ENCODE measurements at regions not wholly inside any gene's neighbourhood (a gene's known extent, or its start where the extent isn't known, plus 50 kb on each side); places are given as distances from the start of the nearest gene placed in this dataset.

DNA sequence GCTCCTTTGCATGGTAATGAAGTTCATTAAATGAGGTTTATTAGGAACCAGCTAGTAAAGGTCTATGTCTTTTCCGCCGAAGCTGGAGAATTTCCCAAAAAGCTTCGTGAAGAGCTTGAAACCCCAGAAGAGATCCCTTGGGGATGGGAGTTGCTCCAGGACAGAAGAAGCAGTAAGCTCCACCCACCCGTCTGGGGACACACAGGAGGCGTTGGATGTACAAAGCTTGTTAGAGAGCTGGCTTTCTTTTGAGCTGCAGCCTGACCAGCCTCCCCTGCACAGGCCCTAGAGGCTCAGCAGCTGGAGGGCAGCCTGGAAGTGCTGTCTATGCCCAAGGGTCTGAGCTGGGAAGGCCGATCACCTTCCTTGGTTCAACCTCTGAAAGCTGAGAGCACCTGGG, 147.4 kb upstream of the SDK2 start:
- Histone ChIP-seq H3K27me3 (ENCODE audit: control insufficient read depth in 2 of 2, insufficient read depth in 1 of 2, low read length in 1 of 2) (peaks cover 0 to 6% of the 10 kb centered on the region in 2 donors), H3K36me3 (ENCODE audit: control insufficient read depth in 2 of 2, insufficient read depth in 2 of 2, low read length in 1 of 2) (no peaks in the 10 kb centered on the region), H3K4me3 (ENCODE audit: low read length in 2 of 2) (no peak overlapping the region), H3K4me1 (ENCODE audit: control insufficient read depth in 2 of 2, insufficient read depth in 2 of 2, low read length in 2 of 2) (no peaks in the 10 kb centered on the region), H3K27ac (ENCODE audit: low read depth in 1 of 2, low read length in 1 of 2) (no peak overlapping the region), H3K9me3 (ENCODE audit: control insufficient read depth in 2 of 2, insufficient read depth in 1 of 2, low read length in 1 of 2) (no peaks in the 10 kb centered on the region)
- DNase-seq (ENCODE audit: low read depth in 6 of 9, low spot score in 9 of 9), result no peak
- WGBS, result 97% methylated on average over 6 of the region's 6 CpGs

DNA sequence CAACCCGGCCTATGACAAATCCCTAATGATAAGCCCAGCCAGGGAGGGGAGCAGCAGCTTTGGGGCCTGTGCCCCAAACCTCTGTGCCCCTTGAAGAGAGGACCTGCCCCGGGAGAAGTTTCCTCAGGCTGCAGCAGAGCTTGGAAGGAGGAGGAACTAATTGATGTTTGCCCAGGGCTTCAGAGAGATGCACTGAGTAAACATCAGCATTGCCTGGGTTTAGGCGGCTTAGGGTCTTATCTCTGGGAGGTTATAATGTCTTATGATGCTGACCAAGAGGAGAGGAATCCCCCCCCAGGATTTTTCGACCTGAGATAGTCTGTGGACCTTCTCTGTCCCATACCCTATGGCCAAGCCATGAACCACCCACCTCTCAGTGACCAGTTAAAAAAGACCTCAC, 148.7 kb upstream of the SDK2 start:
- Histone ChIP-seq H3K4me3 (ENCODE audit: low read length in 2 of 2) (no peak overlapping the region), H3K27me3 (ENCODE audit: control insufficient read depth in 2 of 2, insufficient read depth in 1 of 2, low read length in 1 of 2) (peaks cover 0 to 5% of the 10 kb centered on the region in 2 donors), H3K4me1 (ENCODE audit: control insufficient read depth in 2 of 2, insufficient read depth in 2 of 2, low read length in 2 of 2) (no peaks in the 10 kb centered on the region), H3K36me3 (ENCODE audit: control insufficient read depth in 2 of 2, insufficient read depth in 2 of 2, low read length in 1 of 2) (no peaks in the 10 kb centered on the region), H3K9me3 (ENCODE audit: control insufficient read depth in 2 of 2, insufficient read depth in 1 of 2, low read length in 1 of 2) (no peaks in the 10 kb centered on the region), H3K27ac (ENCODE audit: low read depth in 1 of 2, low read length in 1 of 2) (no peak overlapping the region)
- WGBS, result 86% methylated on average over 4 of the region's 4 CpGs
- no peak for DNase-seq (ENCODE audit: low read depth in 6 of 9, low spot score in 9 of 9)

DNA sequence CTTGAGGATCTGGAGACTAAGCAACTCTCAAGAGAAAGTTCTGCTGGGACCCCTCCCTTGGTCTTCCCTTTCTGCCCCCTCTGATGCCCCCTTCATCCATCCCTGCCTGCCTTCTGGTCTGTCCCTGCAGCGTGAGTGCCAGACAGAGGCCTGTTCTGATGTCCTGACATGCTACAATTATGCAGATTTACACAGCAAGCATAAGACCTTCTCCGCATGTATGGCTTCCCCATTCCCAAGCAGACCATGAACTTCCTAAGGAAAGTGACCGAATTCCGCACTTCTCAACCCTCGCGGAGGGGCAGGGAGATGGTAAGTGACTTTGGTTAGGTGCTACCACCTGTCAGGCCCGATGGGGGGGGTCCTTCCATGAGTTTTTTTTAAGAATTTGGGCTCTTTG, 150.1 kb upstream of the SDK2 start:
- no peak for DNase-seq (ENCODE audit: low read depth in 6 of 9, low spot score in 9 of 9)
- 75% methylated on average over 7 of the region's 7 CpGs for WGBS

DNA sequence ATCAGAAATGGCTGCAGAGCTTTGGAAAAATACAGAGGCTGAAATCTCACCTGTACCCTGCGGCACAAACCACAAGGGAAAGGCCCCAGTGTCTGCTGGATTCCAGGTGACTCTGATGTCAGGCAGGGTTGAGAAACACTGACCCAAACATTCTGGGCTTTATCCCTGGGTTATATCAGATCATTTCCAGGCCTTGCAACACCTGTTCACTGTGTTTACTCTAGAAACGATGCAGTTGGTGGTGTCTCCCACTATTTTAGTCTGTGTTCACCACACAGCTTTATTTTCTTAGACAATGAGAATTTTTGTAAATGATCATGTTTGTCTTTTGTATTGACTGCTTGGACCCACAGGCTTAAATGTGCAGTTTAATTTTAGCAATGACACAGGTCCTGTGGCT, 151.5 kb upstream of the SDK2 start:
- WGBS, result 81% methylated on average over 2 of the region's 2 CpGs
- DNase-seq (ENCODE audit: low read depth in 6 of 9, low spot score in 9 of 9), result no peak
- Histone ChIP-seq H3K4me3 (ENCODE audit: low read length in 2 of 2) (no peak overlapping the region), H3K27ac (ENCODE audit: low read depth in 1 of 2, low read length in 1 of 2) (no peak overlapping the region), H3K9me3 (ENCODE audit: control insufficient read depth in 2 of 2, insufficient read depth in 1 of 2, low read length in 1 of 2) (no peaks in the 10 kb centered on the region), H3K4me1 (ENCODE audit: control insufficient read depth in 2 of 2, insufficient read depth in 2 of 2, low read length in 2 of 2) (no peaks in the 10 kb centered on the region), H3K27me3 (ENCODE audit: control insufficient read depth in 2 of 2, insufficient read depth in 1 of 2, low read length in 1 of 2) (peaks cover 0 to 5% of the 10 kb centered on the region in 2 donors), H3K36me3 (ENCODE audit: control insufficient read depth in 2 of 2, insufficient read depth in 2 of 2, low read length in 1 of 2) (no peaks in the 10 kb centered on the region)

More for the DNA sequence above, 150.1 kb upstream of the SDK2 start:
- Histone ChIP-seq H3K27ac (ENCODE audit: low read depth in 1 of 2, low read length in 1 of 2) (no peak overlapping the region), H3K4me1 (ENCODE audit: control insufficient read depth in 2 of 2, insufficient read depth in 2 of 2, low read length in 2 of 2) (no peaks in the 10 kb centered on the region), H3K36me3 (ENCODE audit: control insufficient read depth in 2 of 2, insufficient read depth in 2 of 2, low read length in 1 of 2) (no peaks in the 10 kb centered on the region), H3K4me3 (ENCODE audit: low read length in 2 of 2) (no peak overlapping the region), H3K9me3 (ENCODE audit: control insufficient read depth in 2 of 2, insufficient read depth in 1 of 2, low read length in 1 of 2) (no peaks in the 10 kb centered on the region), H3K27me3 (ENCODE audit: control insufficient read depth in 2 of 2, insufficient read depth in 1 of 2, low read length in 1 of 2) (peaks cover 0 to 5% of the 10 kb centered on the region in 2 donors)

DNA sequence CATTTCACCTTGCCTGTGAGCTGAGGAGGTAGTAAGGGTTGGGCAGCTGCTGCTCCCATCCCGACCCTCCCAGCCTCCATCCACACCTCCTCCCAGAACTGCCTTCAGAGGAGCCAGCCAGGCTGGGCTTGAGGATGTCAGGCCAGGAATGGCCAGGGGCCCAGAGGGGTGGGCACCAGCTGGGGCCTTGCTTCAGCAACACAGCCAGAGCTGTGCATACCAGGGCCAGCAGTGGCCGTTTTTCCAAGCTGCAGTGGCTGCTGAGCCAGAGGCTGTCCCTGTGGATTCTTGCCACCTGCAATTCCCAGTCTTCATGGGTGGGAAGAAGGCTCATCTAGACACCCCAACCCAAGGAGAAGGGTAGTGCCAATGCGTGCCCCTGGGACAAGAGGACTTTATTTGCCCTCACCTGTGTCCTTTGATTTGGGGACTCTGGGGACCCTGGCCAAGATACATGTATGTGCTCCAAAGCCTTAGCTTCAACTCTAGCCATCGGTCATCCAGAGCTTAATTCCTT, 153.4 kb upstream of the SDK2 start:
- Histone ChIP-seq H3K27me3 (ENCODE audit: control insufficient read depth in 2 of 2, insufficient read depth in 1 of 2, low read length in 1 of 2) (peaks cover 0 to 9% of the 10 kb centered on the region in 2 donors), H3K27ac (ENCODE audit: low read depth in 1 of 2, low read length in 1 of 2) (no peak overlapping the region), H3K9me3 (ENCODE audit: control insufficient read depth in 2 of 2, insufficient read depth in 1 of 2, low read length in 1 of 2) (no peaks in the 10 kb centered on the region), H3K4me1 (ENCODE audit: control insufficient read depth in 2 of 2, insufficient read depth in 2 of 2, low read length in 2 of 2) (no peaks in the 10 kb centered on the region), H3K4me3 (ENCODE audit: low read length in 2 of 2) (no peak overlapping the region), H3K36me3 (ENCODE audit: control insufficient read depth in 2 of 2, insufficient read depth in 2 of 2, low read length in 1 of 2) (no peaks in the 10 kb centered on the region)
- no peak for DNase-seq (ENCODE audit: low read depth in 6 of 9, low spot score in 9 of 9)
- WGBS, result 86% methylated on average over 4 of the region's 4 CpGs

DNA sequence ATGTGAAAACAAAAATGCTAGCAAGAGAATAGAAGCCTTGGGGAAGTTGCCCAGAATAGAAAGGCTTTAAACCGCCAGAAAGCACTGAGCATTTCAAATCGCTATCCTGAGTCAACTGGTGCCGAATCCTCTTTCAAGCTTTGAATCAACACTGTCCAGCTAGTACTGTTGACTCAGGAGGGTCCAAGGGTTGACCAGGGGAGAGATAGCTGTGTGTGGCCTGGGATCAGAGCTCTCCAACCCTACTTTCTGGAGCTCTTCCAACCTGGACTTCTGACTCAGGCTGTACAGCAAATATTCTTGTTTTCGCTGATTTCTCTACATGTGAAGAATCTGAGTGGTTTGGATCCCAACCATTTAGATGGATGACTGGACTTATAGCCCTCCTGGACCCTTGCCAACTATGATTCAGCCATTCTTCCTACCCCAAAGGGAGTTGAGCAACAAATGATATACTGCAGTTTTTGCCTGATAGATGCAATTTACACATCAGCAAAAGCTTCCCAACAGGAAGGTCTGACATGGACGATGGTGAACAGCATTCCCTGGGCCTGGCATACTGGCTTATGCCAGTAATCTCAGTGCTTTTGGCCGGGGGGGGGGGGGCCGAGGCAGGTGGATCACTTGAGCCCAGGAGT, 154.0 kb upstream of the SDK2 start:
- H3K9me3 ChIP-seq (ENCODE audit: control insufficient read depth in 2 of 2, insufficient read depth in 1 of 2, low read length in 1 of 2), result no peaks in the 10 kb centered on the region
- no peak overlapping the region for H3K4me3 ChIP-seq (ENCODE audit: low read length in 2 of 2)
- H3K36me3 ChIP-seq (ENCODE audit: control insufficient read depth in 2 of 2, insufficient read depth in 2 of 2, low read length in 1 of 2), result no peaks in the 10 kb centered on the region
- no peaks in the 10 kb centered on the region for H3K4me1 ChIP-seq (ENCODE audit: control insufficient read depth in 2 of 2, insufficient read depth in 2 of 2, low read length in 2 of 2)
- H3K27ac ChIP-seq (ENCODE audit: low read depth in 1 of 2, low read length in 1 of 2), result no peak overlapping the region
- 87% methylated on average over 7 of the region's 7 CpGs for WGBS
- DNase-seq (ENCODE audit: low read depth in 6 of 9, low spot score in 9 of 9), result no peak
- H3K27me3 ChIP-seq (ENCODE audit: control insufficient read depth in 2 of 2, insufficient read depth in 1 of 2, low read length in 1 of 2), result peaks cover 0 to 9% of the 10 kb centered on the region in 2 donors

DNA sequence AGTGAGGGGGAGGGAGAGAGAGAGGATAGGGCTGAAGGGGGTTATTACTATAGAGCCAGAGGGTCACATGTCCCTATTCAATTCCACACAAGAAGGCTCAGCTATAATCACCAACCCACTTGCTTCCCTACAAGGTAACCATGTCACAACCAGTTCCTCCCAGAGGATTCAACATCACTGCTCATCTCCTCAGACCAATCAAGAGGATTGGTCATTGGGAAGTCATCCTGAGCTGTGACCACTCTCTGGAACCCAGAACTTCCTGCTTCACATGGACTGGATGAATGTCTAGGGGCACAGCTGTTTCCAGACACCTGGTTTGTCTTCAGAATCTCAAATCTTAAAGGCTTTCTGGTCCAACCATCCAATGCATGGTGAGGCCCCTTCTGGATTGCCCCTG, 154.9 kb upstream of the SDK2 start:
- H3K4me1 ChIP-seq (ENCODE audit: control insufficient read depth in 2 of 2, insufficient read depth in 2 of 2, low read length in 2 of 2), result no peaks in the 10 kb centered on the region
- peaks cover 0 to 9% of the 10 kb centered on the region in 2 donors for H3K27me3 ChIP-seq (ENCODE audit: control insufficient read depth in 2 of 2, insufficient read depth in 1 of 2, low read length in 1 of 2)
- H3K36me3 ChIP-seq (ENCODE audit: control insufficient read depth in 2 of 2, insufficient read depth in 2 of 2, low read length in 1 of 2), result no peaks in the 10 kb centered on the region
- DNase-seq (ENCODE audit: low read depth in 6 of 9, low spot score in 9 of 9), result no peak
- H3K9me3 ChIP-seq (ENCODE audit: control insufficient read depth in 2 of 2, insufficient read depth in 1 of 2, low read length in 1 of 2), result no peaks in the 10 kb centered on the region
- H3K4me3 ChIP-seq (ENCODE audit: low read length in 2 of 2), result no peak overlapping the region
- H3K27ac ChIP-seq (ENCODE audit: low read depth in 1 of 2, low read length in 1 of 2), result no peak overlapping the region

DNA sequence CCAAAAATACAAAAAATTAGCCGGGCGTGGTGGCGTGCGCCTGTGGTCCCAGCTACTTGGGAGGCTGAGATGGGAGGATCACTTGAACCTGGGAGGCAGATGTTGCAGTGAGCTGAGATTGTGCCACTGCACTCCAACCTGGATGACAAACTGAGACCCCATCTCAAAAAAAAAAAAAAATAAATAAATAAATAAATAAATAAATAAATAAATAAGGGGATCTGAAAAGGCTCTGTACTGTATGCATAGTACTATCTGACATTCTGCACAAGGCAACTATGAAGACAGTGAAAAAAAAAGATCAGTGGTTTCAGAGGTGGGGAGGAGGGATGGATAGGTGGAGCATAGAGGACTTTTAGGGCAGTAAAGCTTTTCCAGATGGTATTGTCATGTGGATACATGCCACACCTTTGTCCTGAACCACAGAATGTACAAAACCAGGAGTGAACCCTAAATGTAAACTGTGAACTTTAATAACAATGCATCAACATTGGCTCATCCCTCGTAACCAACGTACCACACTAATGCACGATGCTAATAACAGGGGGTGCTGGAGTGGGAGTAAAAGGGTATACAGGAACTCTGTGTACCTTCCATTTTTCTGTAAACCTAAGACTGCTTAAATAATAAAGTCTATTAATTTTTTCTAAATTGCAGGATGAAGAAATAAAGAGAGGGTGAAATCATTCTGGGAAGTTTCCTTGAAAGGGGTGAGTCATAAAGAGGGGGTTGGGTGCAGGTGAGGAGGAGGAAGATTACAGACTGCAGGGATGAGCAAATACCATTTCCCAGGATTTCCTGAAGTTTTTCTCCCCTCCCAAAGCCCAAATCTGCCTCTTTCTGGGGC, 155.8 kb upstream of the SDK2 start:
- Histone ChIP-seq H3K4me1 (ENCODE audit: control insufficient read depth in 2 of 2, insufficient read depth in 2 of 2, low read length in 2 of 2) (no peaks in the 10 kb centered on the region), H3K27ac (ENCODE audit: low read depth in 1 of 2, low read length in 1 of 2) (no peak overlapping the region), H3K9me3 (ENCODE audit: control insufficient read depth in 2 of 2, insufficient read depth in 1 of 2, low read length in 1 of 2) (no peaks in the 10 kb centered on the region), H3K36me3 (ENCODE audit: control insufficient read depth in 2 of 2, insufficient read depth in 2 of 2, low read length in 1 of 2) (no peaks in the 10 kb centered on the region), H3K27me3 (ENCODE audit: control insufficient read depth in 2 of 2, insufficient read depth in 1 of 2, low read length in 1 of 2) (peaks cover 0 to 9% of the 10 kb centered on the region in 2 donors), H3K4me3 (ENCODE audit: low read length in 2 of 2) (no peak overlapping the region)
- WGBS, result 98% methylated on average over 7 of the region's 7 CpGs
- DNase-seq (ENCODE audit: low read depth in 6 of 9, low spot score in 9 of 9), result no peak

DNA sequence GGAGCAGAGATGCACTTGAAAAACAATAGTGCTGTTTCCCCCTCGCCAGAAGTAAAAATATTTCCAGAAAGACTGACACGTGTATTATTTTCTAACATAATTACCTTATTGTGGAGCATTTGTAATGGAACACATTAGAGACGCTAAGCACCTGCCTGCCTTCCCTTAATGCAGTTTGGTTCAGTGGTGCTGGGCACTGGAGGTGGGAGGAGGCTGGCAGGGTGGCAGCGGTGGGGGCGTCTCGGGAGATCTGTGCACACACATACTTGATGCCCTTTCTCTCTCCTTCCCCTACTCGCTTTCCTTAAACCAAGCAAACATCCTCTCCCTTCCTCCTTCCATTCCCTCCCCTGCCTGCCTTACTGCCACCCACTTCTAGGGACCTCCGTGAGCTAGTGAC, 156.6 kb upstream of the SDK2 start:
- Histone ChIP-seq H3K36me3 (ENCODE audit: control insufficient read depth in 2 of 2, insufficient read depth in 2 of 2, low read length in 1 of 2) (no peaks in the 10 kb centered on the region), H3K9me3 (ENCODE audit: control insufficient read depth in 2 of 2, insufficient read depth in 1 of 2, low read length in 1 of 2) (no peaks in the 10 kb centered on the region), H3K4me1 (ENCODE audit: control insufficient read depth in 2 of 2, insufficient read depth in 2 of 2, low read length in 2 of 2) (no peaks in the 10 kb centered on the region), H3K4me3 (ENCODE audit: low read length in 2 of 2) (no peak overlapping the region), H3K27ac (ENCODE audit: low read depth in 1 of 2, low read length in 1 of 2) (no peak overlapping the region), H3K27me3 (ENCODE audit: control insufficient read depth in 2 of 2, insufficient read depth in 1 of 2, low read length in 1 of 2) (peaks cover 0 to 9% of the 10 kb centered on the region in 2 donors)
- WGBS, result 85% methylated on average over 8 of the region's 8 CpGs
- DNase-seq (ENCODE audit: low read depth in 6 of 9, low spot score in 9 of 9), result no peak

Measured in thymus (tissue), 11 donors.